Transverse colon (tissue), 4 donors: ENCODE measurements at regions not wholly inside any gene's neighbourhood (a gene's known extent, or its start where the extent isn't known, plus 50 kb on each side); places are given as distances from the start of the nearest gene placed in this dataset.

Source experiments
- CTCF ChIP-seq, 5 experiments: fragments of 200-600 bp in 3 of 5; fragments of 450-650 bp in 2 of 5; sonication (generic) in 3 of 5; IDR thresholded peaks; 1 replicate in 2 of 5; 2 replicates in 3 of 5; pipeline ENCODE4 v1.5.1; 2016 to 2017; ENCODE audit warnings: antibody characterized with exemption in 5 of 5, inconsistent platforms in 3 of 5, mild to moderate bottlenecking in 2 of 5, moderate library complexity in 1 of 5
- EP300 ChIP-seq: sonication (generic); formaldehyde crosslinking; IDR thresholded peaks from one replicate; pipeline ENCODE4 v1.6.1; 2017; ENCODE audit warnings: antibody characterized with exemption, low read depth
- POLR2A ChIP-seq: fragments of 450-650 bp; IDR thresholded peaks from one replicate; pipeline ENCODE4 v1.6.1; 2016; ENCODE audit warnings: antibody characterized with exemption, mild to moderate bottlenecking, moderate library complexity
- POLR2AphosphoS5 ChIP-seq, 3 donors: sonication (generic); formaldehyde crosslinking; IDR thresholded peaks; one replicate each; pipeline ENCODE4 v1.6.1; 2016; ENCODE audit warnings: antibody characterized with exemption in 3 of 3

- TF ChIP-seq POLR2A = no peak
- TF ChIP-seq CTCF (IDR thresholded peaks at IDR 0.05) = no peak
- TF ChIP-seq POLR2AphosphoS5 (IDR thresholded peaks at IDR 0.05) = no peak
- TF ChIP-seq EP300 = no peak
Measured at GRCh38 chr13:34452831-34453230, 489.2 kb upstream of the NBEA start.
